A549 (cell line): ENCODE measurements at regions not wholly inside any gene's neighbourhood (a gene's known extent, or its start where the extent isn't known, plus 50 kb on each side); places are given as distances from the start of the nearest gene placed in this dataset.

Source experiments
- ATAC-seq, 2 experiments: fragments of 200-7000 bp in 1 of 2; fragments of >200 bp in 1 of 2; cut with Nextera tagmentation in 1 of 2; cut with Tn5 transposase in 1 of 2; 3 replicates each; pipeline versions ENCODE4 v1.8.0 to v1.9.1; 2018 to 2020; ENCODE audit warnings: mild to moderate bottlenecking in 1 of 2, moderate library complexity in 1 of 2
- CTCF ChIA-PET: fragments of 300-600 bp; sonication (Branson Sonifier 250); formaldehyde crosslinking; extraction: SDS; loops from one replicate; lab custom pipeline; 2021; ENCODE audit warnings: antibody characterized with exemption, inconsistent platforms; lab: Yijun Ruan, JAX
- POLR2A ChIA-PET: fragments of 350-600 bp; formaldehyde crosslinking; extraction: SDS; loops from one replicate; lab custom pipeline; 2021; ENCODE audit warnings: antibody characterized with exemption, inconsistent platforms; lab: Yijun Ruan, JAX
- DNase-seq, 2 experiments: peaks; one replicate each; pipeline versions ENCODE4 v3.0.0 to v3.0.0-alpha.2; 2011 to 2016; ENCODE audit warnings: low read depth in 1 of 2, low spot score in 1 of 2
- FAIRE-seq: peaks from 2 replicates; lab custom pipeline; 2011; peaks lifted over from hg19 to GRCh38; lab: Jason Lieb, UNC
- H3K27ac ChIP-seq, 2 experiments: fragments of >200 bp; sonication (Bioruptor Twin); formaldehyde crosslinking; 3 replicates each; pipeline ENCODE4 v1.5.1; 2016 to 2017
- H3K4me1 ChIP-seq: fragments of >200 bp; sonication (Bioruptor Twin); formaldehyde crosslinking; 3 replicates; pipeline ENCODE4 v1.6.1; 2016
- H3K4me2 ChIP-seq: fragments of >200 bp; sonication (Bioruptor Twin); formaldehyde crosslinking; 3 replicates; pipeline ENCODE4 v1.6.1; 2016
- H3K4me3 ChIP-seq: fragments of >200 bp; sonication (Bioruptor Twin); formaldehyde crosslinking; 3 replicates; pipeline ENCODE4 v1.5.1; 2016
- H3K9me3 ChIP-seq: fragments of >200 bp; sonication (Bioruptor Twin); formaldehyde crosslinking; 3 replicates; pipeline ENCODE4 v1.6.1; 2016
- BHLHE40 ChIP-seq: IDR thresholded peaks from 2 replicates; pipeline ENCODE4 v1.6.1; 2012; ENCODE audit warnings: low read depth, low read length, inconsistent platforms
- CBX2 ChIP-seq: fragments of 200-600 bp; sonication (generic); IDR thresholded peaks from 2 replicates; pipeline ENCODE4 v1.6.1; 2016; ENCODE audit warnings: low read depth, mild to moderate bottlenecking, borderline replicate concordance
- CBX8 ChIP-seq: fragments of 200-600 bp; sonication (generic); IDR thresholded peaks from 2 replicates; pipeline ENCODE4 v1.6.1; 2016
- CHD4 ChIP-seq: fragments of 200-600 bp; sonication (generic); IDR thresholded peaks from 2 replicates; pipeline ENCODE4 v1.6.1; 2016; ENCODE audit warnings: antibody characterized with exemption, mild to moderate bottlenecking, borderline replicate concordance
- CTCF ChIP-seq: fragments of >200 bp; sonication (Bioruptor Twin); formaldehyde crosslinking; IDR thresholded peaks from 3 replicates; pipeline ENCODE4 v1.5.1; 2016
- EHF ChIP-seq: fragments of 250-450 bp; sonication (Bioruptor Pico); IDR thresholded peaks from 2 replicates; pipeline ENCODE4 v1.5.0; 2020; ENCODE audit warnings: mild to moderate bottlenecking
- ELK1 ChIP-seq: fragments of 150-350 bp; IDR thresholded peaks from 2 replicates; pipeline ENCODE4 v1.6.1; 2014; ENCODE audit warnings: low read depth, mild to moderate bottlenecking, low read length
- EP300 ChIP-seq, 2 experiments: fragments of >200 bp; sonication (Bioruptor Twin); formaldehyde crosslinking; IDR thresholded peaks; 2 replicates in 1 of 2; 3 replicates in 1 of 2; pipeline ENCODE4 v1.6.1; 2016 to 2017
- FOSL2 ChIP-seq, 2 experiments: fragments of 450-650 bp in 1 of 2; fragments of >200 bp in 1 of 2; sonication (Bioruptor Twin) in 1 of 2; formaldehyde crosslinking; IDR thresholded peaks; 2 replicates each; pipeline versions ENCODE4 v1.5.0 to v1.6.1; 2016 to 2020; ENCODE audit warnings: mild to moderate bottlenecking in 1 of 2, moderate library complexity in 1 of 2
- GATA3 ChIP-seq: IDR thresholded peaks from 2 replicates; pipeline ENCODE4 v1.6.1; 2012; ENCODE audit warnings: borderline replicate concordance
- HDAC2 ChIP-seq: fragments of 200-600 bp; sonication (generic); IDR thresholded peaks from 2 replicates; pipeline ENCODE4 v1.6.1; 2016
- HES2 ChIP-seq: fragments of >200 bp; sonication (Bioruptor Twin); formaldehyde crosslinking; IDR thresholded peaks from 2 replicates; pipeline ENCODE4 v1.6.1; 2016
- HMGXB4 ChIP-seq: fragments of 250-450 bp; sonication (Bioruptor Pico); IDR thresholded peaks from 2 replicates; pipeline ENCODE4 v1.5.0; 2021; ENCODE audit warnings: mild to moderate bottlenecking, moderate library complexity, borderline replicate concordance
- HOXA7 ChIP-seq: fragments of 250-450 bp; sonication (Bioruptor Pico); IDR thresholded peaks from 2 replicates; pipeline ENCODE4 v1.5.0; 2020; ENCODE audit warnings: mild to moderate bottlenecking, moderate library complexity
- HOXB13 ChIP-seq: fragments of 250-450 bp; sonication (Bioruptor Pico); IDR thresholded peaks from 2 replicates; pipeline ENCODE4 v1.5.0; 2020; ENCODE audit warnings: low read depth, mild to moderate bottlenecking, moderate library complexity
- JUN ChIP-seq, 2 experiments: fragments of >200 bp; sonication (Bioruptor Twin); formaldehyde crosslinking; IDR thresholded peaks; 2 replicates in 1 of 2; 3 replicates in 1 of 2; pipeline ENCODE4 v1.6.1; 2016 to 2017
- KDM5A ChIP-seq: fragments of 200-600 bp; sonication (generic); IDR thresholded peaks from 2 replicates; pipeline ENCODE4 v1.6.1; 2016; ENCODE audit warnings: antibody characterized with exemption, mild to moderate bottlenecking
- MAX ChIP-seq: IDR thresholded peaks from 2 replicates; pipeline ENCODE4 v1.6.1; 2012
- MYC ChIP-seq: IDR thresholded peaks from 2 replicates; pipeline ENCODE4 v1.6.1; 2012; ENCODE audit warnings: mild to moderate bottlenecking, inconsistent platforms, low read length, improper control_type of control experiment, borderline replicate concordance
- NR3C1 ChIP-seq: fragments of >200 bp; sonication (Bioruptor Twin); formaldehyde crosslinking; IDR thresholded peaks from 3 replicates; pipeline ENCODE4 v1.6.1; 2017
- PBX3 ChIP-seq: IDR thresholded peaks from 2 replicates; pipeline ENCODE4 v1.6.1; 2012
- PHF8 ChIP-seq: fragments of 200-600 bp; sonication (generic); IDR thresholded peaks from 2 replicates; pipeline ENCODE4 v1.6.1; 2016; ENCODE audit warnings: low read depth, mild to moderate bottlenecking, antibody characterized with exemption, moderate library complexity, borderline replicate concordance
- RARB ChIP-seq: fragments of 250-450 bp; sonication (Bioruptor Pico); IDR thresholded peaks from 2 replicates; pipeline ENCODE4 v1.8.0; 2021; ENCODE audit warnings: mild to moderate bottlenecking, moderate library complexity
- RFX5 ChIP-seq: fragments of 450-650 bp; IDR thresholded peaks from 2 replicates; pipeline ENCODE4 v1.7.1; 2014; ENCODE audit warnings: antibody characterized with exemption, mild to moderate bottlenecking, moderate library complexity
- RNF2 ChIP-seq: fragments of 200-600 bp; sonication (generic); IDR thresholded peaks from 2 replicates; pipeline ENCODE4 v1.6.1; 2016; ENCODE audit warnings: low read depth, mild to moderate bottlenecking, antibody characterized with exemption, moderate library complexity, borderline replicate concordance
- TFCP2L1 ChIP-seq: fragments of 250-450 bp; sonication (Bioruptor Pico); IDR thresholded peaks from 2 replicates; pipeline ENCODE4 v1.5.0; 2021; ENCODE audit warnings: mild to moderate bottlenecking
- TP53 ChIP-seq: fragments of 250-450 bp; sonication (Bioruptor Pico); IDR thresholded peaks from 2 replicates; pipeline ENCODE4 v1.5.0; 2021; ENCODE audit warnings: mild to moderate bottlenecking, moderate library complexity
- ZSCAN20 ChIP-seq: fragments of 250-450 bp; sonication (Bioruptor Pico); IDR thresholded peaks from 2 replicates; pipeline ENCODE4 v1.8.0; 2022; ENCODE audit warnings: mild to moderate bottlenecking, moderate library complexity
- WGBS: methylation state at CpG from one replicate; pipeline ENCODE4 v1.1.6; 2017; ENCODE audit errors: missing lambda C conversion rate; 5-methylcytosine and 5-hydroxymethylcytosine counted together

- H3K9me3 ChIP-seq = no peaks in the 10 kb centered on the region
- POLR2A ChIA-PET = no interaction called here
- CTCF ChIA-PET = no interaction called here
- TF ChIP-seq MYC (no peak), RFX5 (no peak), HOXB13 (CRISPR knock-in tag) (no peak), ELK1 (no peak), HES2 (no peak), KDM5A (no peak), BHLHE40 (no peak), HMGXB4 (no peak), TP53 (CRISPR knock-in tag) (no peak), EHF (no peak), ZSCAN20 (CRISPR knock-in tag) (no peak), CHD4 (no peak), JUN (IDR thresholded peaks at IDR 0.05) (no peak), HDAC2 (no peak)
- TF ChIP-seq, all 56 proteins: peak for 0
- ATAC-seq (no peak), DNase-seq (no peak), FAIRE-seq (no peak)
- Histone ChIP-seq H3K4me1 (no peaks in the 10 kb centered on the region), H3K27ac (no peak overlapping the region), H3K4me2 (no peak overlapping the region), H3K4me3 (no peak overlapping the region)
- 3% methylated on average over 5 of the region's 5 CpGs for WGBS
These were observed 91.3 kb downstream of the MAT2B start for GRCh38 chr5:163596608-163597315.

GRCh38 chr5:163604013-163604412 lies 98.6 kb downstream of the MAT2B start:
- no peaks in the 10 kb centered on the region for H3K9me3 ChIP-seq
- ChIA-PET CTCF (no interaction called here), POLR2A (no interaction called here)
- H3K4me1 ChIP-seq = no peaks in the 10 kb centered on the region
- H3K4me2 ChIP-seq = no peak overlapping the region
- no peak for FAIRE-seq
- TF ChIP-seq RNF2 (no peak), CTCF (no peak), JUN (IDR thresholded peaks at IDR 0.05) (no peak), MAX (no peak), CBX2 (no peak), TP53 (CRISPR knock-in tag) (no peak), CBX8 (no peak)
- H3K27ac ChIP-seq = no peak overlapping the region
- no peak for DNase-seq
- no peak for ATAC-seq
- H3K4me3 ChIP-seq = no peak overlapping the region
- 9% methylated on average over 4 of the region's 4 CpGs for WGBS

GRCh38 chr5:163607256-163607655 lies 101.8 kb downstream of the MAT2B start:
- POLR2A ChIA-PET = no interaction called here
- H3K4me3 ChIP-seq = no peak overlapping the region
- CTCF ChIA-PET = no interaction called here
- 1% methylated on average over 4 of the region's 4 CpGs for WGBS
- ATAC-seq = no peak
- DNase-seq = no peak
- no peaks in the 10 kb centered on the region for H3K9me3 ChIP-seq
- H3K27ac ChIP-seq = no peak overlapping the region
- no peak overlapping the region for H3K4me2 ChIP-seq
- no peaks in the 10 kb centered on the region for H3K4me1 ChIP-seq
- no peak for FAIRE-seq
- no peak for TF ChIP-seq TFCP2L1 (CRISPR knock-in tag)
- TF ChIP-seq RFX5 = no peak
- no peak for TF ChIP-seq ELK1
- no peak for TF ChIP-seq GATA3
- TF ChIP-seq EP300 (IDR thresholded peaks at IDR 0.05) = no peak
- no peak for TF ChIP-seq NR3C1
- TF ChIP-seq FOSL2 (IDR thresholded peaks at IDR 0.05) = no peak
- no peak for TF ChIP-seq FOSL2 (CRISPR knock-in tag; IDR thresholded peaks at IDR 0.05)
- TF ChIP-seq HOXA7 (CRISPR knock-in tag) = no peak
- no peak for TF ChIP-seq JUN (IDR thresholded peaks at IDR 0.05)
- no peak for TF ChIP-seq ZSCAN20 (CRISPR knock-in tag)
- TF ChIP-seq PBX3 = no peak
- TF ChIP-seq RARB (CRISPR knock-in tag) = no peak
- no peak for TF ChIP-seq PHF8
